ENCODE measurements at regions not wholly inside any gene's neighbourhood (a gene's known extent, or its start where the extent isn't known, plus 50 kb on each side); places are given as distances from the start of the nearest gene placed in this dataset.

DNA sequence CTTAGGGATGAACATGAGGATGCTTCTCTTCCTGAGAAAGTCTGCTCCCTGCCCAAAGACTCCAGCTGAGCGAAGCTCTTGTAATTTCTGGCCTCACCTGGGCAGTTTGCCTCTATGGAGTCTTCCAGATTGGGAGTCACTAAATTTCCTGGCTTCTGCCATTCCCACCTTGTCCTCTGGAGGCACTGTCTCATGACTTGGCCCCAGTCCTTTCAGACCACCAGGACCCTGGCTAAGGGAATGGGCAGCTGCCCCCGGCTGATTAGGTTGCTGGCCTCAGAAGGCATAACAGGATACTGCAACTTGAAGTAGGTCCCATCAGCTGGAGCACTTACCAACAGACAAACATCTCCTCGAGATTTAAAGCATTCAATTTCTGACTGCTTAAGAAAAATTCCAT, 128.1 kb upstream of the SPON1 start:
- 32 to 38% (median 36%) methylated on average over 3 of the region's 3 CpGs for WGBS, 4 donors
- no peak overlapping the region for H3K27ac ChIP-seq

DNA sequence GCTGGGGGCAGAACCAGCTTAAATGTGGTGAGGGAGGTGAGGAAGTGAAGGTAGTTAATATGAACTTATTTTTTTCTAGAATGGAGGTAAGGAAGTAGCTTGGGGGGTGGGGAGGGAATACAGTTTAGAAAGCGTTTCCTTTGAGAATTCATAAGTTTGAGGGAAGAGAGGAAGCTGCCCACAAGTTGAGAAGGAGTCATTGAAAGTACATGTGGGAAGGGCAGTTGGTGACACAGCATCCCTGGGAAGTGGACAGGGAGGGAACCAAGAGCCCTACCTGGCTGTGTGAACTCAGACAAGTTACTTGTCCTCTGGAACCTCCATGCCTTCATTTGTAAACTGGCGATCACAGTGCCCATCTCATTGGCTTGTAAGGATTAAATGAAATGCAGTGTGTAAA, 125.9 kb upstream of the SPON1 start:
- H3K4me3 ChIP-seq: no peak overlapping the region
- intact Hi-C loops (cut with DNase I): no loop called here
- WGBS, 4 donors: 76 to 80% (median 78%) methylated on average over 2 of the region's 2 CpGs

More for the DNA sequence above, 128.1 kb upstream of the SPON1 start:
- Histone ChIP-seq H3K9me3 (no peaks in the 10 kb centered on the region), H3K4me3 (no peak overlapping the region), H3K36me3 (no peaks in the 10 kb centered on the region), H3K4me1 (no peaks in the 10 kb centered on the region), H3K27me3 (no peaks in the 10 kb centered on the region)
- intact Hi-C loops (cut with DNase I): no loop called here
- TF ChIP-seq, protein P1, sequence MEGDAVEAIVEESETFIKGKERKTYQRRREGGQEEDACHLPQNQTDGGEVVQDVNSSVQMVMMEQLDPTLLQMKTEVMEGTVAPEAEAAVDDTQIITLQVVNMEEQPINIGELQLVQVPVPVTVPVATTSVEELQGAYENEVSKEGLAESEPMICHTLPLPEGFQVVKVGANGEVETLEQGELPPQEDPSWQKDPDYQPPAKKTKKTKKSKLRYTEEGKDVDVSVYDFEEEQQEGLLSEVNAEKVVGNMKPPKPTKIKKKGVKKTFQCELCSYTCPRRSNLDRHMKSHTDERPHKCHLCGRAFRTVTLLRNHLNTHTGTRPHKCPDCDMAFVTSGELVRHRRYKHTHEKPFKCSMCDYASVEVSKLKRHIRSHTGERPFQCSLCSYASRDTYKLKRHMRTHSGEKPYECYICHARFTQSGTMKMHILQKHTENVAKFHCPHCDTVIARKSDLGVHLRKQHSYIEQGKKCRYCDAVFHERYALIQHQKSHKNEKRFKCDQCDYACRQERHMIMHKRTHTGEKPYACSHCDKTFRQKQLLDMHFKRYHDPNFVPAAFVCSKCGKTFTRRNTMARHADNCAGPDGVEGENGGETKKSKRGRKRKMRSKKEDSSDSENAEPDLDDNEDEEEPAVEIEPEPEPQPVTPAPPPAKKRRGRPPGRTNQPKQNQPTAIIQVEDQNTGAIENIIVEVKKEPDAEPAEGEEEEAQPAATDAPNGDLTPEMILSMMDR (IDR thresholded peaks at IDR 0.05): peak in 4 of 12 donors; percentile 5 to 24 (median 22)
- TF ChIP-seq POLR2A (IDR thresholded peaks at IDR 0.05): no peak
- ATAC-seq (no peak), DNase-seq (no peak)

DNA sequence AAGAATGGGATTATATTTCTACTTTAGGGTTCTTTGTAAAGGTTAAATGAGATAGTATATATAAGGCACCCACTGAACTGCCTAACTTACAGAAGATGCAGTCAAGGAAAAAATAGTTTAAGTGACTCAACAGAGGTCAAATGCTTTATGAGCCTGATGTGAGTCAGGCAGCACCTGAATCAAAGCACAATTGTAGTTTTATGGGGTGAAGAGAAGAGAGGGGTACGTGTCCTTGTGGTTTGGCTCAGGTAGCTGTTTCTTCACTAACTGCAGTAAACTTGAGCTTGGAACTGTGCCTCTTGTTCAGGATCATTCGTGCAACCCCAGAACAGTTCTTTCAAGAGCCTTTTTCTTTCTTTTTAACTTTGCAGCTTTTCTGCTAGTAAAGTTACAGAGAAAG, 125.2 kb upstream of the SPON1 start:
- TF ChIP-seq, protein P1 (IDR thresholded peaks at IDR 0.05): no peak
- TF ChIP-seq POLR2A (IDR thresholded peaks at IDR 0.05): no peak
- no peak overlapping the region for H3K4me3 ChIP-seq
- DNase-seq: no peak
- H3K27me3 ChIP-seq: no peaks in the 10 kb centered on the region
- H3K36me3 ChIP-seq: no peaks in the 10 kb centered on the region
- 84 to 90% (median 87%) methylated on average over 2 of the region's 2 CpGs for whole genome bisulfite sequencing, 4 donors
- intact Hi-C loops (cut with DNase I): no loop called here
- ATAC-seq: no peak
- H3K9me3 ChIP-seq: no peaks in the 10 kb centered on the region
- no peak overlapping the region for H3K27ac ChIP-seq
- no peaks in the 10 kb centered on the region for H3K4me1 ChIP-seq

More for the DNA sequence above, 125.9 kb upstream of the SPON1 start:
- Histone ChIP-seq H3K36me3 (no peaks in the 10 kb centered on the region), H3K9me3 (no peaks in the 10 kb centered on the region), H3K27ac (no peak overlapping the region), H3K27me3 (no peaks in the 10 kb centered on the region), H3K4me1 (no peaks in the 10 kb centered on the region)
- TF ChIP-seq POLR2A (IDR thresholded peaks at IDR 0.05): no peak
- TF ChIP-seq, protein P1 (IDR thresholded peaks at IDR 0.05): no peak
- DNase-seq: no peak
- no peak for ATAC-seq

DNA sequence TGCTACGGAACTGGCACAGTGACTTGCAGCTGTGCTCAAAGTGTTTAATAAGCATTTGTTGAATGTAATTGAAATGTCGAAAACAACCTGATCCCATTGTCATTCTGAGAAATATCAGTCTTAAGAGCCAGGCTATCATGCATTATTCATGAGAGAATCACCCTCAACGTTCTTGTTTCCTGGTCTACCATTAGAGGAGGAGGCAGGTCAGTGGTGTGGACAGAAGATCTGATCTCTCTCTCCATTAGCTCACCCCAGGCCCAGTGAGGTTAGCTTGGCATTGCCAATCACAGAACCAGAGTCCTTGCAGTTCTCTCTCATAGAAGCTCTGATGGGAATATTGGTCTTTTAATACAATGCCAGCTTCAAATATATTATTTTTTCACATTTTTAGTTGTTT, 121.1 kb upstream of the SPON1 start:
- intact Hi-C loops (cut with DNase I): no loop called here
- no peaks in the 10 kb centered on the region for H3K4me1 ChIP-seq
- ATAC-seq (no peak), DNase-seq (no peak)
- no peak for TF ChIP-seq POLR2A (IDR thresholded peaks at IDR 0.05)
- TF ChIP-seq, protein P1 (IDR thresholded peaks at IDR 0.05): no peak
- H3K4me3 ChIP-seq: no peak overlapping the region
- no peaks in the 10 kb centered on the region for H3K36me3 ChIP-seq
- 65 to 76% (median 67%) methylated on average over 3 of the region's 3 CpGs for WGBS, 4 donors
- no peak overlapping the region for H3K27ac ChIP-seq
- H3K27me3 ChIP-seq: no peaks in the 10 kb centered on the region
- no peaks in the 10 kb centered on the region for H3K9me3 ChIP-seq

Data from heart left ventricle (tissue), 16 donors.